SK-MEL-5 (cell line): ENCODE measurements at regions not wholly inside any gene's neighbourhood (a gene's known extent, or its start where the extent isn't known, plus 50 kb on each side); places are given as distances from the start of the nearest gene placed in this dataset.
"Not testable (repeated sequence)": the region's sequence is repeated elsewhere in the genome, so short reads cannot be mapped to it uniquely, and the experiment has no call there.

Experiments
- DNase-seq: peaks from one replicate; pipeline ENCODE4 v3.0.0-alpha.2; 2016; ENCODE audit warnings: low read depth, low spot score
- in situ Hi-C: cut with HindIII; loops from 2 replicates; pipeline ENCODE4 v1.10.0; 2016; ENCODE audit warnings: low sequenced_read_pairs, high pct_unique_total_duplicates, low pct_unique_long_range_greater_than_20kb

- in situ Hi-C loops = no loop called here
- DNase-seq = no peak
Measured at GRCh38 chr2:117351396-117351795, 463.1 kb upstream of the DDX18 start.

GRCh38 chr2:117359266-117359914 is 455.1 kb upstream of the DDX18 start:
- in situ Hi-C loops = no loop called here
- DNase-seq = no peak

GRCh38 chr2:117360586-117360985 is 453.9 kb upstream of the DDX18 start:
- no peak for DNase-seq
- in situ Hi-C loops = no loop called here

DNA sequence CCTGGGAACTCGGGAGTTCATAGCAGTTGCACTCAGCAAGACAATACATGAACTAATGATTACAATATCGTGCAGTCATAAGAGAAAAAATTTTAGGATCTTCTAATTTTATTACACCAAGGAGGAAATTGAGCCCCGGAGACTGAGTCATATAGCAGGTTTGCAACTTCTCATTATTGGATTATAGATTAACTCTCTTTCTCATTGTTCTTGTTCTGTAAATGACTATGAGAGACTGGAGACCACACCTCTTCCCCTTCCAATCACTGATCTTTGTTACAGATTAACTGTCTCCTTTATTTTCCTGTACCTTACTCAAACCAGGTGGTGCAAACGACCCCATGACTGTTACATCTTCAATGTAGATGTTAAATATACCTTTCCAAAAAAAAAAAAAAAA is 435.8 kb upstream of the DDX18 start:
- no peak for DNase-seq
- in situ Hi-C loops = no loop called here

GRCh38 chr2:117379928-117380327 is 434.6 kb upstream of the DDX18 start:
- in situ Hi-C loops = no loop called here
- no peak for DNase-seq

DNA sequence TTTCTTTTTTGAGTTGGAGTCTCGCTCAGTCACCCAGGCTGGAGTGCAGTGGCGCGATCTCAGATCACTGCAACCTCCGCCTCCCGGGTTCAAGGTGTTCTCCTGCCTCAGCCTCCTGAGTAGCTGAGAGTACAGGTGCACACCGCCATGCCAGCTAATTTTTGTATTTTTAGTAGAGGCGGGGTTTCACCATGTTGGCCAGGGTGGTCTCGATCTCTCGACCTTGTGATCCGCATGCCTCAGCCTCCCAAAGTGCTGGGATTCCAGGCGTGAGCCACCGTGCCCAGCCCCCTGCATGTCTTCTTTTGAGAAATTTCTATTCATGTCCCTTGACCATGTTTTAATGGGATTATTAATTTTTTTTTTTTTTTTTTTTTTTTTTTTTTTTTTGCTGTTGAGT is 430.5 kb upstream of the DDX18 start:
- DNase-seq, in situ Hi-C loops: not testable (repeated sequence)

- no peak for DNase-seq
- in situ Hi-C loops = no loop called here
Measured at GRCh38 chr2:117396161-117396560, 418.3 kb upstream of the DDX18 start.

DNA sequence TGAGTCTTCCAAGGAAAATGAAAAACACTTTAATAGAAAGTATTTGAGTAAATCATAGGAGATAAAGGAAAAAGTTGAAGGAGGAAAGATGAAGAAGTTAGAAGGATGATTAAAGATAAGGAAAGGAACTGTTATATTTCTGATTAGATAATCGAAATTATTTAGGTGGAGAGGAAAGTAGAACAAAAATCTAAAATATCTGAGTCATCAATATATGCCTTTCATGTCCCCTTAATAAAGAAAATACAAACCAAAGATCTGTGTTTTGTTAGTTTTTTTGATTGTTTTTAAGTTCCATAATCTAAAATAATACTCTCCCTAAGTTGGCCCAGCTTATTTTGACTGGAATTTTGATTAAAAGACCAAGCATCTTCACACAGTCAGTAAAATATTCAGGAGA is 412.9 kb upstream of the DDX18 start:
- in situ Hi-C loops = no loop called here
- no peak for DNase-seq

- in situ Hi-C loops = no loop called here
- DNase-seq = no peak
Measured at GRCh38 chr2:117406443-117406842, 408.0 kb upstream of the DDX18 start.

DNA sequence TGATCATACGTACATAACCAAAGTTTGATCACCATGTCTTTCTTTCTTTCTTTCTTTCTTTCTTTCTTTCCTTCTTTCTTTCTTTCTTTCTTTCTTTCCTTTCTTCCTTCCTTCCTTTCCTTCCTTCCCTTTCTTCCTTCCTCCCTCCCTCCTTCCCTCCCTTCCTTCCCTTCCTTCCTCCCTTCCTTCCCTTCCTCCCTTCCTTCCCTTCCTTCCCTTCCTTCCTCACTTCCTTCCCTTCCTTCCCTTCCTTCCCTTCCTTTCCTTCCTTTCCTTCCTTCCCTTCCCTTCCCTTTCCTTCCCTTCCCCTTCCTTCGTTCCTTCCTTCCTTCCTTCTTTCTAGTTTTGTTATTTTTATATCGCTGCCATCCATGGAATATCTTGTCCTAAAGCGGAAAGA is 406.7 kb upstream of the DDX18 start:
- DNase-seq = no peak
- in situ Hi-C loops = no loop called here

DNA sequence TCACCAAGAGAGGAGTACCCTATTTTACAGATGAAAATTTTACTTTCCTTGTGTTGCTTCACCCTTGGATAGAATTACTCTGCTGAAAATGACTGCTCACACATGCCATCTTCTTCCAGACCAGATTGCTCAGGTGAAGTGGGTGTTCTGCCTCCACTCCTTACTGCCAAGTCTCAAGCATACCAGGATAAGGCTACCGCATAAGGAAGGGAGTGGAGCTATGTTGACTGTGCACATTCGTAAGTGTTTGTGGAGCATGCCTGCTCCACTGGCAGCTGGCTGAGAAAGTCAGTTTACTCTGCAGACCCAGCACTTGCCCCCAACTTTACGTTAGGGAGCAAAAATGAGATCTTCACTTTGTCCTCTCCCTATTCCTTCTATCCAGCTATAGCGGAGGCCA is 405.0 kb upstream of the DDX18 start:
- no peak for DNase-seq
- in situ Hi-C loops = no loop called here

GRCh38 chr2:117411983-117412382 is 402.5 kb upstream of the DDX18 start:
- in situ Hi-C loops = no loop called here
- DNase-seq = no peak

DNA sequence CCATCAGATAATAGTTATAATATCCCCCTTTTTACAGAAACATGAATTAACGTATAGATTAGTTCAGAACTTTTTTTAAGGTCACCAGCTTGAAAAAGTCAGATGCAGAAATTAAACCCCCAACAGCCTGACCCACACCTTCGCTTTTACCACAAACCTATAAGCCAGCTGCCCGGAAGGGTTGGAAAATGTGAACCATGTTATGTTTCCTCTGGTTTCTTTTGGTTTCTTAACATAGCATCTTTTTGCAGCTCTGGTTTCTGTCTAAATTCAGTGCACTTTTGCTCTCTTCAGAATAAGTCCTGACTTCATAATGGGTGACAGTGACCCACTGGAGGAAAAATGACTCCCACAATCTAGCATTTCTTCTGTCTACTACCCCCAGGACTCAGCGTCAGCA is 381.7 kb upstream of the DDX18 start:
- in situ Hi-C loops = no loop called here
- no peak for DNase-seq

DNA sequence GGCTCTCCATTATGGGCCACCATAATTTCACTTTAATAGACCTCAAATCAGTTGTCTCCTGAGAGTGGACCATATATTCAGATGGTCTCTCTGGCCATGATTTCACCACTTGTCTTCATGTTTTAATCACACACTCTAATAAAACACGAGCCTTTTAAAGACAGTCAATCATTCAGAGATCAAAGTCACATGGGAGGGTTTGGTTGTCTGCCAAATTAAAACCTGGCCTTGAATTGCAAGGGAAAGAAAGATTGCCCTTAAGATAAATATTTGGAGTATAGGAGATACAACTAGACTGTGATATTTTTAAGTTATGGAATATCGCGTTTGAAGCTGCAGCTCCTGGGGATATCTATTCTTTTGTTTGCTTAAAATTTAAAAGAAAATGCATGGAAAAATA is 377.8 kb upstream of the DDX18 start:
- in situ Hi-C loops = no loop called here
- no peak for DNase-seq

DNA sequence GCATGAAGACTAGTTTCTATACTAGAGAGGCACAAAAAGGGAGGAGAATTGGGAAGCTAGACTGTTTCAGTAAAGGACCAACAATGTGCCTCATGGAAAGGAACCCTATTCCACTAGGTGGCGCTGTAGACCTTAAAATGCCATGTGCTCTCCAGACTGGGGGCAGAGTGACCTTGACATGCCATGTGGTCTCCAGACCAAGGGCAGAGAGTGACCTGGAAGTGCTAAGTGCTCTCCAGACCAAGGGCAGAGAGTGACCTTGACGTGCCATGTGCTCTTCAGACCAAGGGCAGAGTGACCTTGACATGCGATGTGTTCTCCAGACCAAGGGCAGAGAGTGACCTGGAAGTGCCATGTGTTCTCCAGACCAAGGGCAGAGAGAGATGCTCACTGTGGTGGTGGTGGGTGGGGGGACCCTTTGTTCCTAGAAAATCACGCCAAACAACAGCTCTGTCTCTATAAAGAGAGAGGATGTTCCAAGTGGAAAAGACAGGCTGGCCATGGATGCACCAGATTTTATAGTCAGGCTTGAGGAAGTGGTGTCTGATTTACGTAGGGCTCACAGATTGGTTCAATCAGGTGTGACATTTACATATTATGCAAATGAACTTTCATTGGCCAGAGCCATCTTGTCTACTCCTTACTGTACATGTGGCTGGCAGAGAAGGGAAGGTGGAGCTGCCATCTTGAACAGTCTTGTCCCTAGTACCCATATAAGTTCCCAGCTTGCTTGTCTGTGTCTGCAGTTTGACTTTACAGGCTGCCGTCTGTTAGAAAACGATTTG is 344.0 kb upstream of the DDX18 start:
- in situ Hi-C loops = no loop called here
- peak; percentile 80 for DNase-seq

DNA sequence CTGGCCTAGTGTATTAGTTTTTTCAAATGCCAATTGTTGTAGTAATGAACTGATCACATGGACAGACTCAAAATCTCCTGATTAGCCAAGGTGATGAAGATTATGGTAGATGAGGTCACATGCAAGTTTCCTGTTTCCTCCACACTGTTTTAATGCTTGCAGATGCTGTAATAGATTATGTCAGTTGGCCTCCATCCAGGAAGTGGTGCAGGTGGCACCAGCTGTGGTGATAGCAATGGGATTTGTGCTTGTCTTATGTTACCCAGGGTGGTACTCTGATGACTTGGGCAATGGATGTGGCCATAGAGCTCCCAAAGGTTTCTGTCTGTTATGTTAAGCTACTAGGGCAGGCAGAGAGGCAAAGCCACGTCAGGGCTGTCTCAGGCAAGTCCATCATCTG is 332.9 kb upstream of the DDX18 start:
- DNase-seq = no peak
- in situ Hi-C loops = no loop called here

- in situ Hi-C loops = no loop called here
- DNase-seq = no peak
Measured at GRCh38 chr2:117485588-117485987, 328.9 kb upstream of the DDX18 start.

DNA sequence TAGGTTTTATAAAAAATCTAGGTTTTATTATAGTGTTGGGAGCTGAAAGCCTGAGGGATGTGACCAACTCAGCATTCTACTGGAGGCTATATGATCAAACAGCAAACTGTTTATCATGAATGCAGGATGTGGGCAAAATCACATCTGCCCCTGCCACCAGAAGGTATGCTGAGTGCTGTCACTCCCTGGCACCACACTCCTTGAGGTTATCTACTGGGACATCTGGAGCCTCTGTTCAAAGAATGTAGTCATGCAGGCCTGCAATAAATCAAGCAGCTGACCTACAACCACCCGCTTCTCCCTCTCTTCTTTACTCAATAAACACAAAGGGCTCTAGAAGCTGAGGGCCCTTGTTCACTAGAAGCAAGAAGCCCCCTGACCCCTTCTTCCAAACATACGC is 328.4 kb upstream of the DDX18 start:
- in situ Hi-C loops = no loop called here
- DNase-seq = no peak

- no peak for DNase-seq
- in situ Hi-C loops = no loop called here
Measured at GRCh38 chr2:117492209-117492851, 322.2 kb upstream of the DDX18 start.
